ENCODE measurements at regions not wholly inside any gene's neighbourhood (a gene's known extent, or its start where the extent isn't known, plus 50 kb on each side); places are given as distances from the start of the nearest gene placed in this dataset.

DNA sequence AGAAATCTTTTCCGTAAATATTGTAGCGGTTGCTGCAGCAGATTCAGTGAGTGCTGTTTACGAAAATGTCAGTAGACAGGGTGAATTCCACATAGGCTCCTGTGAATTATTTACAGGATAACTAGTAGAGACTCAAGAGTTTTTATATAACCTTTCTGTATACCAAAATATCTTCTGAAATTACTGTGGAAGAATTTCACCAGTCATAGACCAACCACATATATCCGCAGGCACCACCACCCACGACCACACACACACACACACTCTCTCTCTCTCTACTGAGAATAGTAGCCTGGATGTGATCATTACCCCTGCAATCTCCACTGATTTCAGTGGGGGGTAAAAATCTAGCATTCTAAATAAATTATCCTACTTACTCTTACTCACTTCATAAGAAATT lies 341.8 kb downstream of the RBM43 start:
- TF ChIP-seq, protein P1, sequence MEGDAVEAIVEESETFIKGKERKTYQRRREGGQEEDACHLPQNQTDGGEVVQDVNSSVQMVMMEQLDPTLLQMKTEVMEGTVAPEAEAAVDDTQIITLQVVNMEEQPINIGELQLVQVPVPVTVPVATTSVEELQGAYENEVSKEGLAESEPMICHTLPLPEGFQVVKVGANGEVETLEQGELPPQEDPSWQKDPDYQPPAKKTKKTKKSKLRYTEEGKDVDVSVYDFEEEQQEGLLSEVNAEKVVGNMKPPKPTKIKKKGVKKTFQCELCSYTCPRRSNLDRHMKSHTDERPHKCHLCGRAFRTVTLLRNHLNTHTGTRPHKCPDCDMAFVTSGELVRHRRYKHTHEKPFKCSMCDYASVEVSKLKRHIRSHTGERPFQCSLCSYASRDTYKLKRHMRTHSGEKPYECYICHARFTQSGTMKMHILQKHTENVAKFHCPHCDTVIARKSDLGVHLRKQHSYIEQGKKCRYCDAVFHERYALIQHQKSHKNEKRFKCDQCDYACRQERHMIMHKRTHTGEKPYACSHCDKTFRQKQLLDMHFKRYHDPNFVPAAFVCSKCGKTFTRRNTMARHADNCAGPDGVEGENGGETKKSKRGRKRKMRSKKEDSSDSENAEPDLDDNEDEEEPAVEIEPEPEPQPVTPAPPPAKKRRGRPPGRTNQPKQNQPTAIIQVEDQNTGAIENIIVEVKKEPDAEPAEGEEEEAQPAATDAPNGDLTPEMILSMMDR (IDR thresholded peaks at IDR 0.05): no peak
- no peak for TF ChIP-seq POLR2A (IDR thresholded peaks at IDR 0.05)

All from testis (tissue), 2 donors.